ENCODE measurements at regions not wholly inside any gene's neighbourhood (a gene's known extent, or its start where the extent isn't known, plus 50 kb on each side); places are given as distances from the start of the nearest gene placed in this dataset.
"Not testable (repeated sequence)": the region's sequence is repeated elsewhere in the genome, so short reads cannot be mapped to it uniquely, and the experiment has no call there.

GRCh38 chr7:65749518-65749917, 123.4 kb upstream of the VKORC1L1 start:
- DNase-seq = no peak

DNA sequence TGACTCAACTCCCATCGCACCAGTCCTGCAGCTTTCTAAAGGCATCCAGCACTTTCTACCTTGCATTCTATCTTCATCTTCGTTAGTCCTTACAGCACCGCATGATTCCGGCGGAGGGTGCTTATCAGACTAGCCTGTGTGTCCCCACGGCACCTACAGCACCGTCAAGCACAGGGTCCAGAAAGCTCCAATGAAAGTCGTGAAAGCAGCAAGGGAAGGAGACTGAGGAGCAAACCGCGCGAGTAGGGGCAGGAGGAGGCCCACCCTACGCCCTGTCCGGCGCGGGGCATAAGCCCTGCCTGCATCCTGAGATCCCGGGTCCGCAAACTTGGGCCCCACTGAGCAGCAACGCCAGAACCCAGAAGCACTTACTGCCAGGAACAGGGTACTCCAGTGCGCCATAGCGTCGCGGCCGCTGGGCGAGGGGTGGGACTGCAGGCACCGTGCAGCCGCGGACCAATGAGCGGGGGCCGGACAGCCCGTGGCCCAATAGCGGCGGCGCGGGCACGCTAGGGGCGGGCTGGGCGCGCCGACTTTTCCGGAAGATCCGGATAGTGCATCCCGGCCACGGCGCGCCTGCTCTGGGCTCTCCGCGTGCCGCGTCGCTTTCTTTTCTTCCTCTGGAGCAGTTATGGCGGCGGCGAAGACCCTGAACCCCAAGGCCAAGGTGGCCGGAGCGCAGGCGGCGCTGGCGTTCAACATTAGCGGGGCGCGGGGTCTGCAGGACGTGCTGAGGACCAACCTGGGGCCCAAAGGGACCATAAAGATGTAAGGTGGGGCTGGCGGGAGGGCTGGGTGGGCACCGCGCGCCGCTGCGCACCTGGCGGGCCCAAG, 122.1 kb upstream of the VKORC1L1 start:
- DNase-seq = peak; percentile 95

DNA sequence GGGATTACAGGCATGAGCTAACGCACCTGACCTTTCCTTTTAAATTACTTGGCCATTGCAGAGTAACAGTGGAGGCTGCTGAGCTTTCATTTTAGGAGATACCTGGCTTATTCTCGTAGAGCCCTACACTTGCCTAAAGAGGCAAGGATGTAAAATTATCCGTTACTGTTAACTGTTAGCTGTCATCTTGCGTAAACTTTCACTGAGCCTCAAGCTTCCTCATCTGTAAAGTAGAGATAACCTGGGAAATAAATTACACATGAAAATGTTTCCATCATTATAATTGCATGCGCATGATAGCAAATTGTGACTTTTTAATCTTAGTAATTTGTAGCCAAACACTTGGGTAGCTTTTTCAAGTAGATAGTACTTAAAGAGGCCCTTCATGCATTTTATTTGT, 118.8 kb upstream of the VKORC1L1 start:
- not testable (repeated sequence) for DNase-seq

- DNase-seq = not testable (repeated sequence)
These were observed 113.9 kb upstream of the VKORC1L1 start for GRCh38 chr7:65758991-65759390.

DNA sequence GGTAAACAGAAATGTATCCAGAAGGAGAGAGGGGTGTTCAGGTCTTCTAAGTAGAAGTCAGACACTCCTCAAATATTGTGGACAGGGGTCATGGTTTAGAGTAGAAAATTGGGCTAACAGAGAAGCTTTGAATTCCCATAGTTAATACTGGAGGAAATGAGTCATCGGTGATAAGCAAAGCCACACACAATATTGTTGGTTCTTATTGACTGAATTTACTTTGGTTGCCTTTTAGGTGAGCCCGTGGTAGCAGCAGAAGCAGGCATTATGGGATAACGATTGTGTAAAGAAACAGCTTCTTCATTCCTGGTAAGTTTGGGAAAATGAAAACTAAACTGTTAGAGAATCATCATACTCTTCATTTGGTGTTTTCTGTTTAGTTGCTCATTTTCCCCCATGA, 110.2 kb upstream of the VKORC1L1 start:
- DNase-seq = not testable (repeated sequence)

GRCh38 chr7:65763114-65763513, 109.8 kb upstream of the VKORC1L1 start:
- DNase-seq = not testable (repeated sequence)

DNA sequence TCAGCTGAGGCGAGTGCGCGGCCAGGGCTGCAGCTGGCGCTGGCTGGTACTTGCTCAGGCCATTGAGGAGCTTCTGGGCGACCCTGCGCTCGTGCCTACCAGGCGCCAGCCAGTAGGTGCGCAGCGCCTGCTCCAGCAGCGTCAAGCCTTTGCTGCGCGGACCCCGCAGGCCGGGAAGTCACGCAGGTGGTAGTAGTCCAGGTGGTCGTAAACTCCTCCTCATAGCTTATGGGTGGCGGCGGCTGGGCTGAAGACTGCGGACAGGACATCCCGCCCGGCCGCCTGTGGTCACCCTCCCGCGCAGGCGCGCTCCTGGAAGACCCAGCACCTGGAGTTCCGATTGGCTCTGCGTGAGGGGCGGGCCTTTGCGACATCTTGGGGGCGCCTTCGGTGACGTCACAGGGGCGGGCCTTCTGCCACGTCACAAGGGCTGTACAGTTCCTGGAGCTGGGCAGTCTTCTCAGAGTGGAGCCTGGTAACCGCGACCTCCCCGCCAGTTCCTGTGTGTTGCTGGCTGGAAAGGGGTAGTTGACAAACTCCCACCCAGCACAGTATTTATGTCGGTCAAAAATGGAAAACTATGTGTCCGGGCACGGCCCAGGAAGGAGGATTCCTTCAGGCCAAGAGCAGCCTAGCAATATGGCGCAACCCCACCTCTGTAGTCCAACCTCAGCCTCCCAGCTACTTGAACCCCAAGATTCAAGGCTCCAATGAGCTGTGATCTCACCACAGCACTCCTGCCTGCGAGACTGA, 102.2 kb upstream of the VKORC1L1 start:
- peak; percentile 88 for DNase-seq

DNA sequence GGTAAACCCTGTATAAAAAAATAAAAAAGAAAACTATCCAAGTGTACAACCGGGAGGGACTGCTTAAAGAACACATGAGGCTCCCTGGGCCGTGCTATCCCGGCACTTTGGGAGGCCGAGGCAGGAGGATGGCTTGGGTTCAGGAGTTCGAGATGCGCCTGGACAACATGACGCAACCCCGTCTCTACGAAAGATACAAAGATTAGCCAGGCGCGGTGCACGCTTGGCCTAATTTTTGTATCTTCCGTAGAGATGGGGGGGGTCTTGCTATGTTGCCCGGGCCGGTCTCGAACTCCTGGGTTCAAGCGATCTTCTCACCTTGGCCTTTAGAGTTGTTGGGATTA, 101.7 kb upstream of the VKORC1L1 start:
- not testable (repeated sequence) for DNase-seq

GRCh38 chr7:65776677-65777076, 96.2 kb upstream of the VKORC1L1 start:
- DNase-seq = not testable (repeated sequence)

GRCh38 chr7:65789943-65790342, 82.9 kb upstream of the VKORC1L1 start:
- not testable (repeated sequence) for DNase-seq

DNA sequence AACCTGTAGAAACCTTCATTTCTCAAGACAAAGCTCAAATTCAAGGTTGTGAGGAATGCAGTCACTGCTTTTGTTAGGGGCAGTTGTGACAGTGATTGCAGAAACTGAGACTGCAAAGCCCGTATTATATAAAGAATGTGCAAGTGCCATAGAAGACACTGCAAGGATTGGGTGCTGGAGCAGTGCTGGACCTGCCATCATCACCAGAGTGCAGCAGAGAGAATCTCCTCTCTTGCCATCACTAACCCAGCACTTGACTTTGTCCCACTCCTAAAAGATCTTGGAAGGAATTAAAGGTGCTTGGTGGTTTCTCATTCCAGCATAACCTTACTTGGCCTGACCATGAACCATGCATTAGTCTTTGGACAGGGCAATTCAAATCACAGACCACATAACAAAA, 81.1 kb upstream of the VKORC1L1 start:
- DNase-seq = not testable (repeated sequence)

GRCh38 chr7:65792726-65793125, 80.1 kb upstream of the VKORC1L1 start:
- DNase-seq = not testable (repeated sequence)

DNA sequence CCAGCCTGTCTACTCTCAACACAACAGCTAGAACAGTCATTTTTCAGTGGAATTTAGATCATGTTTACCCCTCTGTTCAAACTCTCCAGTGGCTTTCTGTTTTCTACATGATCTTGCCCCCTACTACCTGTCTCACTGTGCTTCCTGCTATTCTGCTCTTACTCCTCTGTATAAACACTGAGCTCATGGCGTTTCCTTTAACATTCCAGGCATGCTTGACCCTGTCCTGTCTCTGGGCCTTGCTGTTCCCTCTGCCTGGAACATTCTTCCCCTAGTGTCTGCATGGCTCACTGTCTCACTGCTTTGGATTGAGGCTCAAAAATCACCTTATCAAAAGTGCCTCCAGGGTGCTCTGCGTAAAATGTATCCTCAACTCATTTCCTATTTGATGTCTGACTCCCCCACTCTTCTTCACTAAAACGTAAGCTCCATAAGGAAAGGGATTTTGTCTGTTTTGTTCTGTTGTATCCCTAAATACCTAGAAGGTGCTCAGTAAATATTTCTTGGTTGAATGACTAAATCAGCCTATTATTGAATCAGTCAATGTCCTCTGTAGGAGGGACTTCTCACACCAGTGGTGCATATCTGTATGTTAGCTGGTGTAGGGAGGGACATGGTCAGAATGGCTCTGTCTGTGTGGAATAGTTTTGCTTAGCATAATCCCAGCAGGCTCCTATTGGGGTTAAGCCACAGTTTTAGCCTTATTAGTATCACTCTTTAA, 78.0 kb upstream of the VKORC1L1 start:
- DNase-seq = not testable (repeated sequence)

GRCh38 chr7:65795392-65795716, 77.5 kb upstream of the VKORC1L1 start:
- not testable (repeated sequence) for DNase-seq

DNA sequence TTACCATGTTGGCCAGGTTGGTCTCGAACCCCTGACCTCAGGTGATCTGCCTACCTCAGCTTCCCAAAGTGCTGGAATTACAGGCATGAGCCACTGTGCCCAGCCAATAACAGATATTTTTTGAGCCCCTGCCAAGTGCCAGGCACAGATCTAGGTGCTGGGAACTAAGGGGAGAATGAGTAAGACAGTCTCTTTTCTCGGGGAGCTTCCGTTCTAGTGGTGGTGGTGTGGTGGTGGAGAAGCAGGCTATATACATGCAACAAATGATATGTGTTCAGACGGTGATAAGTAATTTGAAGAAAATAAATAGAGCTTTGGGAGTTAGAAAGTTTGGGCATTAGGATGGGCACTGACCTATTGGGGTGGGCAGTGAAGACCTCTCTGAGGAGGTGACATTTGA, 76.7 kb upstream of the VKORC1L1 start:
- no peak for DNase-seq

GRCh38 chr7:65797086-65797485, 75.8 kb upstream of the VKORC1L1 start:
- not testable (repeated sequence) for DNase-seq

DNA sequence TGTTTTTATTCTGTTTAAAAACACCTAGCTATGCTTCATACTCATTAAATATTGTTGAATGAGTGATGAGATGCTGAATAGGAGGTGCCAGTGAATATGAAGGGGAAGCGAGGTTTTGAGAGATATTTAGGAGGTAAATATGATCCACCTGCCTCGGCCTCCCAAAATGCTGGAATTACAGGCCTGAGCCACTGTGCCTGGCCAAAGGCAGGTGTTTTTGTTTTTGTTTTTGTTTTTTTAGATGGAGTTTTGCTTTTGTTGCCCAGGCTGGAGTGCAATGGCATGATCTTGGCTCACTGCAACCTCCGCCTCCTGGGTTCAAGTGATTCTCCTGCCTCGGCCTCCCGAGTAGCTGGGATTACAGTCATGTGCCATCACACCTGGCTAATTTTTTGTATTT, 75.3 kb upstream of the VKORC1L1 start:
- not testable (repeated sequence) for DNase-seq

DNA sequence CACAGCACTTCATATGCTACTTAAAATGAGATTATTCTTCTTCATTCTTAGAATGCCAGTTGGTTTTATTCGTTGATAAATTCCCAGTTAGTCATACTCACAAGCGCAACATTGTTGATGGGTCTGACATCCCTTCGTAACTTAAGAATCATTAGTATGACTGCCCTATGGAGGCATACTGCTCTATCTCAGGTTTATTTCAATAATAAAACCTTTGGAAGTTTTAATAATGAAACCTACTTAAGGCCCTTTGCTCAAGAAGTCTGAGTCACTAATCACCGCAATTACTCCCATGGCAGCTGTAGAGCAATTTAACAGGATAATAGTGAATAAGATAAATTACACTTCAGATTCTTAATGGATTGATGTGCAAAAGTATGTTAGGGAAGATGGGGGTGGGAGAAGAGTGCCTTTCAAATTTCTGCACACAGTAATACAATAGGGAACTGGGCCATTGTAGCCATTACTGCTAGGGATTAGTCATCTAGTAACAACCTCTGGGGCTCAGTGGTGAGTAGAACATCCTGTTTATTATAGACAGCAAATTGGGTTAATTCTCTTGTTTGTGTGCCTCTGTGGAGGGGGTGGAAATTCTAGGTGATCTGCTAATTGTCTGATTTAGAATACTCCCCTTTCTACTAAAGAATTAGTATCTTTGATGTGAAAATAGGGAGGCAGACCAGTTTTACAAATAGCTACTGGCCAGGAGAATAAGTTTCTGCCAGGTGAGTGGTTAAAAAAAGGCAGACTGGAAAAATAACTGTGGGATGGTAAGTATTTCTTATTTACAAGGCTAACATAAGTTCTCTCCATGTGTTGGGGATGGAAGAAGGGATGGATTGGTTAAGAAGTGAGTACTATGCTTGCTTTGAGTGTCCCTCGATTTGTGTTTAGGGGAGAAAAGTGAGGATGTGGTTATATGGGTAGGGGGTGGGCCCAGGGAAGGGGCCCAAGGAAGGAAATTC, 74.5 kb upstream of the VKORC1L1 start:
- DNase-seq = no peak

GRCh38 chr7:65800191-65800590, 72.7 kb upstream of the VKORC1L1 start:
- not testable (repeated sequence) for DNase-seq

- no peak for DNase-seq
These were observed 72.0 kb upstream of the VKORC1L1 start for GRCh38 chr7:65800890-65801341.

DNA sequence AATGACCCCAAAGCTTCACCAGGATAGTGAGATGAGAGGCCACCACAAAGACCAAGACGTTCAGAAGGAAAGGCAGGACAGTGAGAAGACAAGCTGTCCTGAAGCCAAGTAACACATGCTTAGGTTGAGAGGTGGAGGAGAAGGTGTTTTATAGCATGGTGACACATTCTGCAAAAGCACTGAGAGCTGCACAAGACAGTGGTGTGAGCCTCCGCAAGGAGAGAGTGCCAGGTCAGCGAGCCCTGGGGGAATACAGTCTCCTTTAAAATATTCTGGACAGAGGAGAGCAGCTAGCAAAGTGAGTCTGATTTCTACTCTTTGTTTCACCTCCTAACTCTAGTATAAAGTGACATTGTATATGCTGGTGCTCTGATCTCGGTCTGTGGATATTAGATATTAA, 68.0 kb upstream of the VKORC1L1 start:
- no peak for DNase-seq

GRCh38 chr7:65807067-65807466, 65.8 kb upstream of the VKORC1L1 start:
- not testable (repeated sequence) for DNase-seq

Data from NCI-H345 (cell line).